ENCODE measurements at regions not wholly inside any gene's neighbourhood (a gene's known extent, or its start where the extent isn't known, plus 50 kb on each side); places are given as distances from the start of the nearest gene placed in this dataset.
A peak's percentile ranks its signal among the peaks of the same experiment; 100 is the strongest.
"Not testable (repeated sequence)": the region's sequence is repeated elsewhere in the genome, so short reads cannot be mapped to it uniquely, and the experiment has no call there.

- DNase-seq = no peak
Observed at GRCh38 chr15:87576486-87577176, 679.9 kb downstream of the NTRK3 start.

GRCh38 chr15:87575896-87576473 lies 680.6 kb downstream of the NTRK3 start:
- DNase-seq = no peak

DNA sequence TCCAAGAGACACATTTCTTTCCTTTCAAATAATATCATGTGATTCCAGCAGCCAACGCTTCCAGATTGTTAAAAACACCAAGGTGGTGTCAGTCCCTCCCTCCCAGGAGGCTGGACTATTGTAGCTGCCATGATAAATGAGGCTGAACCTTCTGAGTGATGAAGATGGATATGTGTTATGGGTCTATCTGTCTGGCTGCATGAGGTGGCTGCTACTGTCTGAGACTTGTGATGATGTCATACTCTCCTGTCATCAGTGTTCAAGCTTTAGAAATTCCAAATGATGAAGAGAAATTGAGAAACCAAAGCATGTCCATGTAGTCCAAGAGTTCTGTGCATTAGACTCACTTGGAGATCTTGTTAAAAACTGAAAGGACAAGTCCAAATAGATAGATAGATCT lies 683.0 kb downstream of the NTRK3 start:
- DNase-seq = no peak

DNA sequence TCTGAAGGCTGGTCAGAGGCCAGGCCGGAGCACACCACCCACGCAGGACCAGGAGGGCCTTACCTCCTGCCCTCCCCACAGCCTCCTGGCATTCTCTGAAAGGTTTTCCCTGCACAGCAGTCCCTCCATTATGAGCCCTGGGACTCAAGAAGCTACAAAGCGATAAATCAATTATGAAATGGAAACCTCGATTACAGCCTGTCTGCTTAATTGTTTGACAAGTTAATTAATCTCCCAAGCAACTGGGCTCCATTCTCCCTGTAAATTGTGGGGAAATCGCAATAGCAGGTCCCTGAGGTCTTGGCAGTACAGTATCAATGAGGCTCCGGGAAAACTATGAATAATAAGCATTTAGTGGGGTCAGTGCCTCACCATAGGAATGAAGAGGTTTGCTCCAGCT lies 683.5 kb downstream of the NTRK3 start:
- no peak for DNase-seq

- no peak for DNase-seq
Observed at GRCh38 chr15:87572381-87572910, 684.1 kb downstream of the NTRK3 start.

GRCh38 chr15:87570206-87570605 lies 686.3 kb downstream of the NTRK3 start:
- no peak for DNase-seq

DNA sequence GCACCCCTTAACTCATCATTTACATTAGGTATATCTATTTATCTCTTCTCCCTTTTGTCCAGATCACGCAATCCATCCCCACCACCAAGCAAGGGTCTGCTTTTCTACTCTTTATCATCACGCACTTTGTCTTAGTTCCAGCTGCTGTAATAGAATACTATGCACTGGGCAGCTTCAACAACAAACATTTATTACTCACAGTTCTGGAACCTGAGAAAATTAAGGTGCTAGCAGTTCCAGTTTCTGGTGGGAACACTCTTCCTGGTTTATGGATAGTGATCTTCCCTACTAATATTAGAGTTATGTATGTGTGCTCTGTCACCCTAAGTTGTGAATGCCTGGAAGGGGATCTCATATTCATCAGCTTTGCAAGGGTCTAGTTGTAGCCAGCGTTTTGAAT lies 687.0 kb downstream of the NTRK3 start:
- DNase-seq = no peak

DNA sequence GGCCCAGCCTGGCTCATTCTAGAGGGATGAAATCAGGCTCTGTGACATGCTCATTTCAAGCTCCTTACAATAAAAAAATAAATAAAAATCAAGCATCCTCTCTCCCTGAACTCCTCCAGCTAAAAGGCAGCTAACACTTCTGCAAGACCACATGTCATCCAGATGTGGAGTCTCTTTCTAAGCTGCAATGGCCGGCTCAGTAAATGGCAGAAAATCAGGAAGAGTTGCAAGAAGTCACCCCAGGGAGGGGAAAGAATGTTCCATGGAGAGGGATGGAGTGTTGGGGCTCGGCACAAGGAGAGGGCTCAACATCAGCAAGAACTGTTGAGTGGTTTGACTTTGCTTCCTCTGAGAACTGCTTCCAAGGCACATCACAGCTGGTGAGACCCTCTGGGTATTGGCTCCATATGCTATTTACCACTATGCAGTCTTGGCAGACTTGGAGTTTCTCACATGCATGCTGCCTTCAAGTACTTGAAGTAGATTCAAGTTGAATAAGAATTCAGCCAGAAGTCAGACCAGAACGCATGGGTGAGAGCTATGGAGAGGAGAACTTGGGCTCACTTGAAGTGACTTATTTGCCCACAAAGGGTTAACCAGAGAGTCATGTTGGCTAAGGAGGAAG lies 689.0 kb downstream of the NTRK3 start:
- no peak for DNase-seq

- DNase-seq = no peak
Observed at GRCh38 chr15:87566236-87566635, 690.3 kb downstream of the NTRK3 start.

DNA sequence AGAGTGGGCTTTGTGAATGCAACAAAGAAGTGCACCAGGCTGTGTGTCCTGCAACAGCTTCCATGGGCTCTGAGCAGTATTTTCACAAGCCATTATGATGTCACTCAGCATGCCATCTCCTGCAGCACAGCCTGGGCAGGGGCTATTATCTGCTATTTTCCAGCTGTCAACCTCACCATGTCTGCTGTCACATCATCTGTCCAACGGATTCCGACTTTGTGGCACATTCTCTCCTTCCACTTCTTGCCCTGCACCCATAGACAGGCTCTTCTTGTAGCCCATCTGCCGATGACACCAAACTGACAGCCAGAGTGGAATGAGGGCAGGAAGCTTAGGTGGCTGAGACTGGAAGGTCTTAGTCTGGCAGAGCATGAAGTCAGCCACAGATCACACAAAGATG lies 691.9 kb downstream of the NTRK3 start:
- no peak for DNase-seq

GRCh38 chr15:87563869-87564268 lies 692.7 kb downstream of the NTRK3 start:
- no peak for DNase-seq

- DNase-seq = peak; percentile 47
Observed at GRCh38 chr15:87562203-87562602, 694.3 kb downstream of the NTRK3 start.

- no peak for DNase-seq
Observed at GRCh38 chr15:87561641-87562040, 694.9 kb downstream of the NTRK3 start.

GRCh38 chr15:87557881-87558280 lies 698.7 kb downstream of the NTRK3 start:
- no peak for DNase-seq

- DNase-seq = no peak
Observed at GRCh38 chr15:87556886-87557285, 699.7 kb downstream of the NTRK3 start.

GRCh38 chr15:87549860-87550259 lies 706.7 kb downstream of the NTRK3 start:
- DNase-seq = no peak

GRCh38 chr15:87549296-87549695 lies 707.2 kb downstream of the NTRK3 start:
- DNase-seq = no peak

GRCh38 chr15:87548590-87548989 lies 707.9 kb downstream of the NTRK3 start:
- not testable (repeated sequence) for DNase-seq

GRCh38 chr15:87547470-87548181 lies 708.9 kb downstream of the NTRK3 start:
- no peak for DNase-seq

DNA sequence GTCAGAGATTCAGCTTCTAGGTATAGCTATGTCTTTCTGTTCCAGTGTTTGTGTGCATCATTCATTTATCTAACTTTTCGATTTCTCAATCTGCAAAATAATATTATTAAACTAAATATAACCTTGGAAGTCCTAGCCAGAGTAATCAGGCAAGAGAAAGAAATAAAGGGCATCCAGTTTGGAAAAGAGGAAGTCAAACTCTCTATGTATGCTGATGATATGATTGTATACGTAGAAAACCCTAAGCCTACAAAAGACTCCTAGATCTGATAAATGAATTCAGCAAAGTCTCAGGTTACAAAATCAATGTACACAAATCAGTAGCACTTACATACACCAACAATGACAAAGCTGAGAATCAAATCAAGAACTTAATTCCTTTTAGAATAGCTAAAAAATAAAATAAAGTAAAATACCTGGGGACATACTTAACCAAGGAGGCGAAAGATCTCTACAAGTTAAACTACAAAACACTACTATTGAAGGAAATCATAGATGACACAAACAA lies 718.2 kb downstream of the NTRK3 start:
- no peak for DNase-seq

- no peak for DNase-seq
Observed at GRCh38 chr15:87537295-87537694, 719.2 kb downstream of the NTRK3 start.

- DNase-seq = not testable (repeated sequence)
Observed at GRCh38 chr15:87533637-87534036, 722.9 kb downstream of the NTRK3 start.

- no peak for DNase-seq
Observed at GRCh38 chr15:87528873-87529272, 727.7 kb downstream of the NTRK3 start.
